ENCODE measurements at regions not wholly inside any gene's neighbourhood (a gene's known extent, or its start where the extent isn't known, plus 50 kb on each side); places are given as distances from the start of the nearest gene placed in this dataset.

DNA sequence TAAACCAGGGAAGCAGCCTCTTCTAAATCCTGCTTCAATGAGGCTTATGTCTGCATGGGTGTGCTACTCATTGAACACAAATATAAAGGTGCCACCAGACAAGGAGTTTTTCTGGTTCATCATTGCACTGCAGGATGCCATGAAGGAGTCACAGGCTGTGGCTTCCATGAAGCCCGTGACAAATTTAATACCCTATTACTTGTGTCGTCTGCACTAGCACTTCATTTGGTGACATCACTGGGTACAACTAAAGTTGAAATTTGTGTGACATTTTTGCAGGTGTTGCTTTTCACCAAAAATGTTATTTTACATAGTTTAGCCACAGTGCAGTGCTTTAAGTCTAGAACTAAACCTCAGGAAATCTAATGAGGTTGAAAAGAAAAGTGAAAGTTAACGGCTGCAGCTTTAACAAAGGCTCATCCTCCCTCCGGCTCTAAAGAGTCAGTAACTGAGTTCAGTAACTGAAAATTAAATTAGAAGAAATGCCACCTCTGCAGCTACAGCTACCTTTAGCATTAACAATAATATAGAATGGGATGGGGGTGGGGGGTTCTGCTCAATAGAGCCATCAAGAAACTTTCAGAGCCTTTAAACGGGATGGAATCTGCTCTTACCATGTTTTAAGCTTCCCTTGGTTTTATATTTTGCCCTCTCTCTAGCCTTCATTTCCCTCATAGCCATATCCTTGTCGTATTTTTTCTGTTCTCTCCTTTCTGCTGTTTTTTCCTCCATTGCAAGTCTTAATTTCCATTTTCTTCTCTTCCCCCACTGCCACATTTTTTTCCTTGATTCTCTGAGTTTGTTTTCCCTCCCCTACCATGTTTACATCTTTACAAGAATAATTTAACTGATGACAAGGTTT, 233.8 kb upstream of the TMEM161B start:
- peak overlapping the region; percentile 23 for H3K4me3 ChIP-seq (ENCODE audit: low read depth, low read length)
- no peak for DNase-seq (ENCODE audit: low read depth)

DNA sequence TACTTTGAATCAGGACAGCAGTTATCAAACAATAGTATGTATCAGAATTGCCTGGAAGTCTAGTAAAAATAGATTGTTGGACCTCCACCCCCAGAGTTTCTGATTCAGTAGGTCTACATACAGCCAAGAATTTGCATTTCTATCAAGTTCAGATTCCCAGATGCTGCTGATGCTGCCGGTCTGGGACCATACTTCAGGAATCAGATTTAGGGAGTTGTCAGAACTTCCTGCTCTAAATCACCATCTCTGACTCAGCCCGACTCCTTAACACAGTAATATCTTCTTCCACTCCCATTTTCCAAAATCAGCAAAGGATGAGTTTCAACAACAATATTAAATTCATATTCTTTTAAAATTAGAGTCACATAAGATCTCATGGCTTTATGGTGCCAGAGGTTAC, 227.2 kb upstream of the TMEM161B start:
- no peak overlapping the region for H3K4me3 ChIP-seq (ENCODE audit: low read depth, low read length)
- no peak for DNase-seq (ENCODE audit: low read depth)

DNA sequence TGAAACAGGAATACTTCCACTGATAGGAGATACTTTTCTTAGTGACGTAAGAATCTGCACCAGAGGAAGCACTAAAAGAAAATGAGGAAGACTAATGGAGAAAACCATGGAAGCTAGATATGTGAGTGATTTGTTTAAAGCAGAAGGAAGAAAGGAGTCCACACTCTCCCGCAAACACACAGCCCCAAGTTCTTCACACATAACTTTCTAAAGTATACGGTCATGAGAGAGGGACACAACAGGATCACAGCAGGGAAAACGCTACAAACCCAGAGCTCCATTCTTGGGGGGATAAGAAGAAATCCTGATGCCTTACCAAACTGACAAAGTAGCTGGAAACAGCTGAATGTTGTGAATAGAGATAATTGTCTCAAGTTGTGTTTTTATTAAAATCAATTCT, 222.2 kb upstream of the TMEM161B start:
- H3K4me3 ChIP-seq (ENCODE audit: low read depth, low read length) = no peak overlapping the region
- no peak for DNase-seq (ENCODE audit: low read depth)

DNA sequence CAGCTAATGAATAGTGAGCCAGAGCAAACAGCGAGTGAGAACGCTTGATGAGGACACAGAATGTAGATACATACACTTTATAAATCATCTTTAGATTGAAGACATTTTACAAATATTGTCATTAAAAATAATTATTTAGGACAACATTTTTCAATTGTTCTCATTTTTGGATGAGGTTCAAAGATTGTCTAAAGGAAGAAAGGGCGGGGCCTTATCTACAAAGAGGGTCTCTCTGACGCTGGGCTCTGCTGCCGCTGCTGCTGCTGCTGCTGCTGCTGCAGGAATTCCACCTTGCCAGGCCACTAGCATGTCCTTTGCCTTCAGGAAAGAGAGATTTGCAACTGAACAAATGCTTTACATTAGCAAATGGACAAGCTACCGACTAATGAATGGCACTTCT, 220.7 kb upstream of the TMEM161B start:
- no peak overlapping the region for H3K4me3 ChIP-seq (ENCODE audit: low read depth, low read length)
- no peak for DNase-seq (ENCODE audit: low read depth)

DNA sequence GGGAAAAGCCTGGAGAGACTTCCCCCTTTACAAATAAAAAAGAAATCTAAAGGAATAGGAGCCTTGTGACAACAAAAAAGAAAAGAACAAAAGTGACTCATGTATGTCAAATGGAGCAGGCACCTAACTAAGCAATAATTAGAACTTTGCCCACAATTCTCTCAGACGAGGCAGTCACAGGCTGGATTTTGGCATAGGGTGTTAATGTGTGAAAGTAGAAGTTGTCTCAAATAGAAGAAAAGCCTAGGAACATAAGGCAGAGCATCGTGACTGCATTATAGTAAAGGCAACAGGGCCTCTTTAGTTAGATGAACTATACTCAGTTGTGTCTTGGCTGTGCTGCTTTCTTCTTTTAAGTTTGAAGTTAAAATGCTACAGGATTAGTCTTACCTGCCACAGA, 219.9 kb upstream of the TMEM161B start:
- no peak for DNase-seq (ENCODE audit: low read depth)
- no peak overlapping the region for H3K4me3 ChIP-seq (ENCODE audit: low read depth, low read length)

DNA sequence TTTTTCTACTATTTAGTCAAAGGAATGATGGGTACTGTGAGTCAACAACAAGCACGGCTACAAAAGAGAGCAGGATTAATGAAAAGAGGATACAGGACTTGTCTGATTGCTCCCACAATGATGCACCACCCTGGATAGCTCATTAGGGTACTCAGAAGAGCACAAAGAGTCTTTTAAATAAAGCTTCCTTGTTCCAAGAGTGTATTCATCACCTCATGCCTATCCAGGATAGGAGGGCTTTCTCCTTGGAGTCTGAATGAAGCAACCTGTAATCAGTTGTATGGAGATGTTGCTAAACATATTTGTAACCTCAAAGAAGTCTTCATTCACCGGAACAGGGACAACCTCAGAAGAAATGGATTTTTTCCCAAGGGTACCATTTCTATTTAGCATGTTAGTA, 219.5 kb upstream of the TMEM161B start:
- DNase-seq (ENCODE audit: low read depth) = no peak
- H3K4me3 ChIP-seq (ENCODE audit: low read depth, low read length) = no peak overlapping the region

DNA sequence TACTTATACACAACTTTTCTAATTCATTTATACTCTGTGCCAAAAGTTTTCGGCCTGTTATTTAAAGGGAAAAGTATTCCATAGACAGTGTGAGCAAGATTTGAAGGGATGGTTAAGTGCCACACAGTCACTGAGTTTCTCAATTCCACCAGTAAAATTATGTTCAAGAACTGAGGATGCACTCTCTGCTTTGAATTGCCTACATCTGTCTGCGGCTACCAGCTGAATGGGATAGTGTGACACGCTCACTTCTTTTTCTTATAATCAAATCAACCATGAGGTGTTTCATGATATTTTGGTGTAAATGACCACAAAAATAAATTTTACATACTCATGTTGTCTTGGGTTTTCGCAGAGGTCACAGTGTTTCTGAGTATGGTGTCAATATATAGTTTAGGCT, 218.4 kb upstream of the TMEM161B start:
- H3K4me3 ChIP-seq (ENCODE audit: low read depth, low read length) = no peak overlapping the region
- no peak for DNase-seq (ENCODE audit: low read depth)

DNA sequence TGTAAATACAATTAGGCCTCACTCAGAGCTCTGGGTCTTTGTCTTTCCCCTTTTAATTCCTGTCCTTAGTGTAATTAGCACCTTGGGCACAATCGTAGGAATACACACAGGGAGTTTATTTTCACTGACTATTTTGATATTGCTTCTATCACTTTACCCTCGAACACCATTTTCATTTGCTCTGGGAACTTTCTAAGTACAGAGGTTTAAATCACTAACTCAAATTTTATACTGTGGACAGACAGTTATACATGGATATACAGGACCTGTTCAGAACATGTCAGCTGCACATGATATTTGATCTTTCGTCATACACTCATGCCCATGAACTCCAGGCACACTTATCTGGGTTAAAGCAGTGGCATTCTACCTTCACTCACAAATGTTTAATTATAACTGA, 217.8 kb upstream of the TMEM161B start:
- DNase-seq (ENCODE audit: low read depth) = no peak
- H3K4me3 ChIP-seq (ENCODE audit: low read depth, low read length) = no peak overlapping the region

DNA sequence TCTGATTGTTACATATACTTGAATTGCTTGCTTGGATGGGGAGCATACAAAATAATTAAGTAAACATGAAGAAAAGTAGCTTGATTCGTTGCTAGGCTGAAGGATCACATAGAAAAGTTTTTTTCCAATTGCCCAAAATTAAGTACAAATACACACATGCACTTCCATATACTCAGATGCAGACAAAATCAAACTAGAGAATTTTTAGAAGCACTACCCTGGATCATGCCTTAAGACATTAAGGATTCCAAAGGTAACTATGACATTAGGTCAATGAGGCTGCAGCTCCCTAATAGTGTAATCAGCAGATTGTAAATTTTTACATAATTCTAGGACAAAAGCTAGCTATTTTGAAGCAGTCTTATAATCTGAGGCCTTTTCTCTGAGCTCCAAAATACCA, 216.9 kb upstream of the TMEM161B start:
- DNase-seq (ENCODE audit: low read depth) = no peak
- no peak overlapping the region for H3K4me3 ChIP-seq (ENCODE audit: low read depth, low read length)

DNA sequence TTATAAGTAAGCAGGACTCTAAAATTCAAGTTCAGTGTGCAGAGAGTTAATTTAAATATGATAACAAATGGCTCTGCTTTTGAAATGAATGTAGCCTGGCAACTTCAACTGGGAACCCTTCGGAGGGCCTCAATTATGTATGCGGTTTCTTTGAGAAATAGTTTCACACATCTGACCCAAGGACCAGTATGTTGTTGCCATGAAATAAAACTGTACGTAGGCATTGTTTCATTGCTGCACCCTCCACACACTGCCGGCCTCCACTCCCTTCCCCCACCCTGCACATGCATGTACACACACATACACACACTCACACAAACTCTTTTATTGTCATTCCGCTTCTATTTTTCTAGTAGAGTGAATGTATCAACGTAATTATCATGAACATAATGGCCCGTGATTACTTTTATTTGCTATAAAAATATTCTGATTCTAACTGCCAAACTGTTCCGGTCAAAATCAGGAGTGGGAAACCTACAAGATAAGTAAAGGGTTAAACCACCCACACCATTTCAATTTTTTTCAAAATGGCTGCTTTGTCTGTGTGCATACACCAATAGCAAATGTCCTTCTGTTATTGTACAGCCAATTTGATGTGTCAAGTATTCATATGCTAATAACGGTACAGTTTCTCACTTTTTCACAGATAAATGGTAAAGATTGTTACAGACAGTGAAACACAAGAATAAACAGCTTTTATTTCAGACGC, 215.5 kb upstream of the TMEM161B start:
- no peak overlapping the region for H3K4me3 ChIP-seq (ENCODE audit: low read depth, low read length)
- DNase-seq (ENCODE audit: low read depth) = no peak

DNA sequence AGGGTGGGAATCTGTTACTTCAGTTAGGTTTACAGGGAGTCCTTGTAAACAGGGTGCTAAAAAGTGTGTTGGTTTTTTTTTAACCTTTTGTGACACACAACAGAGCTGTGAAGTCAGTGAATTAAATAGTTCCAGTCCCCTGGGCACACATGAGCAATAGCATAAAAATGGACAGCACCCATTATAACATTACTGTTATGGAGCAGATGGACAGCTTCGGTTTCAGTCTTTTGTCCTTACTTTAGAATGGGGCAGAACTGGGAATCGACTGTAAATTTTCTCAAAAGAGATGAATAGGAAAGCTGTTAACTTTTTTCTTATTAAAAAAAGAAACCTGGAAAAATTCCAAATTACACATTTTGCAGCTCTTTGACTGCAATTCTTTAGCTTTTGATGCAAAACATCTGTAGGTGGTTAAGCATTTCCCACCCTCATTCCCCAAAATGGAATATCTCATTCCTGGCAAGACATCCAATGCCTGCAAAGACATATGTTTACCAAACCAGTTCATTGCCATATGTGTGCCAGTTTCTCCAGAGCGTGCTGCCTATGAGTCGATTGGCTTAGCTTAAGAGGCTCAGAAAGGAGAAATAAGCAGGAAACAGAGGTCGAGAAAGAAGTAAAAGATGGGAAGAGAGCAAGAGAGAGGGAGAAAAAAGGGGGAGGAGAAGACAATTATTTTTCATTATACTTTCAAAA, 212.3 kb upstream of the TMEM161B start:
- DNase-seq (ENCODE audit: low read depth) = no peak

DNA sequence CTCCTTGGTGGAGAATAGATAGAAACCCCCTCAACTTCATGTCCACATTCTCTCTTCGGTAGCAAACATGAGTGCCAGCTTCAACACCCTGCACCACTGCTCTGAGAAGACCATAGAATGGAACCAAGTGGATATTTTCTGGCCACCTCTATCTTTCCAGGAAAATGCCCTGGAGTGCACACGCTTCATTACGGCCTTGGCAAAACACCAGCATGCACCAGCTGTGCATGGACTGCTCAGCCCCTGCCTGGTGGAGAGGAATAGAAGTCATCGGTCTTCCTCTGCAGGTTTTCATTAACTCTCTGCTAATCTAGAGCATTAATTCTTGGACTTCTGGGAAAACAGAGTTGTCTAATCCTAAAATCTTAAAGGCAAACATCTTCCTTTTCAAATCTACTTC, 211.6 kb upstream of the TMEM161B start:
- no peak overlapping the region for H3K4me3 ChIP-seq (ENCODE audit: low read depth, low read length)
- DNase-seq (ENCODE audit: low read depth) = no peak

More for the DNA sequence above, 212.3 kb upstream of the TMEM161B start:
- no peak overlapping the region for H3K4me3 ChIP-seq (ENCODE audit: low read depth, low read length)

DNA sequence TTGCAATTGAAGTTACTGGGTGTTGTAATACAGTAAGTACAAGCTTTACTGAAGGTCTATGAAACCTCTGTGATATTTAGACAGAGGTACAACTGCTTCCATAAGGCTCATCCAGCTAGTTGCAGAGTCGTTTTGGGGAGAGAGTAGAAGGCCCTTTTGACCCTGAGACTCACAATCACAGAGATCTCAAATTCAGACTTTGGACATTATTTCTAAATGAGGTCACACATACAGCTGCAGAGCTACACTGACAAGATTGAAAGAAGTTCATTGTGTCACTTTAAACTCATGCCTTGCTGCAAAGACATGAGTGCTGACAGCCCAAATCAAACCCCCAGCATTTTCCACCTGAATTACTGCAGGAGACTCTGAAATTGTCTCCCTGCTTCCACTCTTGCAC, 205.9 kb upstream of the TMEM161B start:
- no peak overlapping the region for H3K4me3 ChIP-seq (ENCODE audit: low read depth, low read length)
- DNase-seq (ENCODE audit: low read depth) = no peak

DNA sequence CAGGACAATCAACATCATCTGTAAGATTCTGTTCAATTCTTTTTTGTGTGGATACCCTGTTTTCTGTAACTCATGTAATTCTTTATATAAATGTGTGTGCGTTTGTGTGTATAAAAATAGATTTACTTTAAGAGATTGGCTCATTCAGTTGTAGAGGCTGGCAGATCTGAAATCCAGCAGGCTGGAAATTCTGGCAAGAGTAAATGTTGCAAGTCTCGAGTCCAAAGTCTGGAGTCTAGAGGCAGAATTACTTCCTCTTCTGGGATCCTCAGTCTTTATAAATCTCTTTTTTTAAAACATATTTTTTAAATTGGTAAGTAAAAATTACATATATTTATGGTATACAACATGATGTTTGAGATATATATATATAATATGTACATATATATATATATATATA, 202.1 kb upstream of the TMEM161B start:
- H3K4me3 ChIP-seq (ENCODE audit: low read depth, low read length) = no peak overlapping the region
- DNase-seq (ENCODE audit: low read depth) = no peak

DNA sequence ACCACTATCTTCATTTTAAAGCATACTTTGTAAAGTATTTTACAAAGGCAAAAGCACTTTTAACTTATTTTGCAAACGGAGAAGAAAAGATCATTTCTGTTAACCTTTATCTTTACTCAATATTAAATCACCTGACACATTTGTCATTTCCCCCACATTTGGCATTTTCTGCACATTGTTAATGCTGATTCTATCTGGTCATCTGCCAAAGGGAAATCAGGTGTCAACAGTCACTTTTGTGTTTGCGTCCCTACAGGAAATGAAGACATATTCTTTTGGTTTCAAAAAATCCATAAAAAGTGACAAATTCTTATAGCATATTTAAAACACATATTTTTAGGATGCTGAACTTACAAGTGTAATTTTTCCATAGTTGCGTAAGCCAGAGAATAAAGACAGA, 191.3 kb upstream of the TMEM161B start:
- no peak for DNase-seq (ENCODE audit: low read depth)

DNA sequence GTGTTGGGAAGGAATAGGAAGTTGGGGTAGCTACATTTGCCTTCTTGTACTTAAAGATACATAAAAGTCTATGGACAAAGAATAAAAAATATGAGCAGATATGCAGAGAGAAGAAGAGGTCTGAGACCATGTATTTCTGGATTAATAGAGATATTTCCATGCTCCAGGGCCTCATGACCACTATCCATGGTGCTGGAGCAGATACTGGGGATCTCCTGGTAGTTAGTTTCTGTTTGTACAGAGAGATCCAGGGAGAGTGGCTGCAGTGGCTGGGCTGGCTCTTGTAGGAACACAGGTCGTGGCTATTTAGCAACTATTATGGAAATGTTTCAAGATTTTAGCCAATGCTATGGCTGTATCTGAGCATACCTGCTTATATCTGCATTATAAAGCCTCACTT, 184.2 kb upstream of the TMEM161B start:
- H3K4me3 ChIP-seq (ENCODE audit: low read depth, low read length) = no peak overlapping the region
- DNase-seq (ENCODE audit: low read depth) = no peak

More for the DNA sequence above, 191.3 kb upstream of the TMEM161B start:
- H3K4me3 ChIP-seq (ENCODE audit: low read depth, low read length) = no peak overlapping the region

DNA sequence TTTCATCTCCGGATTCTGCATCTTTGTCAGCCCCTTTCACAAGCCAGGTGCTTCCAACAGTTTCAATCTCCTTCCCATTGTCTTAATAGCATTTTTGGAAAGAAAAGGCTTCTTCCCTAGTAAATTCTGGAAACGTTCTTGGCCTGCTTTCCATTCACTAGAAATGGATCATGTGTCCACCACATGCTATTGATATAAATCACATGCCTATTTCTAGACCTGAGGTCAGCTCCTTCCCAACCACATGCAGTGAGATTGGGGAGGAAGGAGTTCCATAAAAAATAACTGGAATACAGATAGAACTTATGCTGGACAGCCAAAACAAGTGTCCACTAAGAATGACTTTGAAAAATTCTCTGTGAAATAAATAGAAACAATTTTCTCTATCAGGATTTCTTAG, 181.6 kb upstream of the TMEM161B start:
- no peak overlapping the region for H3K4me3 ChIP-seq (ENCODE audit: low read depth, low read length)
- DNase-seq (ENCODE audit: low read depth) = no peak

DNA sequence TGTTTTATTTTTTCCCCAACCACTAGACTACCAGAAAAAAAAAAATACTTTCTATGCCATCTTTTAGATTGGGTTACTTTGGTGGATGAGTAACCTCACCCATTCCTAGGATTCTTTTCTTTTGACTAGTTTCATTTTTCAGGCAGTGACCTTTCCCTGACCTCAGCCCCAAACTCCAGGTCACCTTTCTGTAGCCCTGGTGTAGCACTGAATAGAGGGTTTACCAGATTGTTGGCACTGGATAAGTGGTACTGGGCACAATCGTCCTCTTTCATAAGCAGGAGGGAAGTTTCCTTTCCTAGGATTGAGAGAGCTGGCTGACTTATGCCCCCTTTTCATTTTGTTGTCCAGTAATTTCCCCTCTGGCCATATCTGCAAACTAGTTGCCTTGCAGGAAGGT, 169.4 kb upstream of the TMEM161B start:
- no peak overlapping the region for H3K4me3 ChIP-seq (ENCODE audit: low read depth, low read length)
- DNase-seq (ENCODE audit: low read depth) = no peak

DNA sequence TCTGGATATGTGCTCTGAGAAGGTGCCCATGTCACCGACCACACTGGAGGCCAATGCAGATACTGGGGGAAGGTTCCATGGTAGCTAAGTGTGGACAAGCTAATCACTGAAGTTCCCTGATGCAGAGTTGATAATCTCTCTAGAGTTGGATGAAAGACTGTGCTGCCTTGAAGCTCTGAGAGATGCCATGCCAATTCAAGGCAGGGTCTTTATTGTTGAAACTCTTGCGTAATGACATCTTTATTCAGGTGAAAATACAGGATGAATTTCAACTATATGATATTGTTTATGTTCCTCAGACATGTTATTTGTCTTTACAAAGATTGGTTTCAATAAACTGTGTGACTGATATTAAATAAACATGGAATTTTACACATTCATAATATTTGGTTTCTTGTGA, 167.6 kb upstream of the TMEM161B start:
- DNase-seq (ENCODE audit: low read depth) = no peak
- no peak overlapping the region for H3K4me3 ChIP-seq (ENCODE audit: low read depth, low read length)

DNA sequence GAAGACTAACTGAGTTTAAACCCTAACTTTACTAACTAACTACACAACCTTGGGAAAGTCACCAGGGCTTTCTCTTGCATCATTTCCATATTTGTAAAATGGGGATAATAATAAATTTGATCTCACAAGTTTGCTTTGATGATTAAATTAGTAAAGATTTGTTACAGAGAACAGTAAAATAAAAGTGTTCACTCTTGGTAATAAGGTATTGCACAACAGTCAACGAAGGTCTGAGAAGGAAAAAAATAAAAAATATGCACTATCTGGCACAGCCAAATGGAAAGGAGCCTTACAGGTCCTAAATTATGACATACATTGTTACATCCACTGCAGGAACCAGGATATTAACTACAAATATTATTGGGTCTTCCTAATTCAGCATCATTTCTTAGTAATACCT, 160.0 kb upstream of the TMEM161B start:
- no peak for DNase-seq (ENCODE audit: low read depth)

More for the DNA sequence above, 160.0 kb upstream of the TMEM161B start:
- no peak overlapping the region for H3K4me3 ChIP-seq (ENCODE audit: low read depth, low read length)
